Breast epithelium (tissue), 3 donors: ENCODE measurements at regions not wholly inside any gene's neighbourhood (a gene's known extent, or its start where the extent isn't known, plus 50 kb on each side); places are given as distances from the start of the nearest gene placed in this dataset.

ENCODE experiments used
- CTCF ChIP-seq, 3 donors: fragments of 450-650 bp; IDR thresholded peaks; one replicate each; pipeline ENCODE4 v1.5.1; 2016 to 2017; ENCODE audit warnings: antibody characterized with exemption in 3 of 3, mild to moderate bottlenecking in 3 of 3, moderate library complexity in 3 of 3
- POLR2A ChIP-seq: fragments of 450-650 bp; IDR thresholded peaks from one replicate; pipeline ENCODE4 v1.6.1; 2016; ENCODE audit warnings: antibody characterized with exemption, mild to moderate bottlenecking, moderate library complexity
- POLR2AphosphoS5 ChIP-seq, 3 donors: sonication (generic); formaldehyde crosslinking; IDR thresholded peaks; one replicate each; pipeline ENCODE4 v1.6.1; 2017; ENCODE audit warnings: antibody characterized with exemption in 3 of 3

DNA sequence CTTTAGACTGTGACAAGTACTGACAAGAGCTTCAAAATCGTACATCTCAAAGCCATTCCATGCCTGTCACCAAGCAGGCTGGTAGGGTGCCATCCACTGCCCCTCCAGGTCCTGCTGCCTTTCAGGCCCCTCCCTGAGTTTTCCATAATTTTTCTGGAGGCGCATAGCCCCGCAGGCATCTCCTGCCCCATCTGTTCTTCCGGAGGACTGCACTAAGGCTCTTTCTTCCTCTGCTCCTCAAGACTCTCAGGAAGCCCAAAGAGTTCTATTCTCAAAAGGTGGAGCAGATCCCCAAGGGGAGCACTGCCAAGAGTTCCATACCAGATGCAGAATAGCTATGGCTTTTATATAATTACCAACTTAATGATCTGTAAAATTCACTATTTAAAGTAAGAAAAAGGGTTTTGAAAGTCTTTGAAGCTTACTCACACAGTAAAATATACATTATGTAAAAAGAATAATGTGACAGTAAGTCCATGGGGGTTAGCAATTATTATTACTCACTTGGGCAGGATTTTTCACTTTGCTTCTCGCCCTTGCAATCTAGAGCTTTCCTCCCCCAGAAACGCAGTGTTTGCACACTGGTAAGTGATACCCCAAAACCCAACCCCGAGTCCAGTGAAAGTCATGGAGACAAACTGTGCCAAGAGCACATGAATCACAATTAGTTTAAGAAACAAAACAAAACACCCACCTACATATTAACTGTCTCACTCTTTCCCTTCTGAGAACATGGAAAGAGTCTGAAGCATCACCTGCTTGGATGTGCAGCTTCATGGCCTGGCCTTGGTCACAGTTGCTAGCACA is 114.1 kb upstream of the DAPK1 start:
- TF ChIP-seq CTCF (IDR thresholded peaks at IDR 0.05) (no peak), POLR2A (no peak), POLR2AphosphoS5 (IDR thresholded peaks at IDR 0.05) (no peak)
